WTC11 (cell line): ENCODE measurements at regions not wholly inside any gene's neighbourhood (a gene's known extent, or its start where the extent isn't known, plus 50 kb on each side); places are given as distances from the start of the nearest gene placed in this dataset.

Experiments
- NFYB ChIP-seq: sonication (generic); formaldehyde crosslinking; conservative IDR thresholded peaks from 2 replicates; pipeline ENCODE4 v1.8.0; 2022; ENCODE audit warnings: low read depth, missing genetic modification reagents
- SP1 ChIP-seq: sonication (generic); formaldehyde crosslinking; conservative IDR thresholded peaks from 2 replicates; pipeline ENCODE4 v1.8.1; 2022; ENCODE audit warnings: missing genetic modification reagents

- TF ChIP-seq SP1 (CRISPR knock-in tag): no peak
- TF ChIP-seq NFYB (CRISPR knock-in tag): no peak
These were observed 146.5 kb upstream of the LGALSL start for GRCh38 chr2:64307421-64307820.
